Activated gamma-delta T cell (primary cell): ENCODE measurements at regions not wholly inside any gene's neighbourhood (a gene's known extent, or its start where the extent isn't known, plus 50 kb on each side); places are given as distances from the start of the nearest gene placed in this dataset.
A peak's percentile ranks its signal among the peaks of the same experiment; 100 is the strongest.

Experiments
- DNase-seq: peaks from one replicate; lab custom pipeline; 2025; lab: John Stamatoyannopoulos, UW

GRCh38 chr4:101418466-101418865 is 71.1 kb upstream of the PPP3CA start:
- DNase-seq: no peak

DNA sequence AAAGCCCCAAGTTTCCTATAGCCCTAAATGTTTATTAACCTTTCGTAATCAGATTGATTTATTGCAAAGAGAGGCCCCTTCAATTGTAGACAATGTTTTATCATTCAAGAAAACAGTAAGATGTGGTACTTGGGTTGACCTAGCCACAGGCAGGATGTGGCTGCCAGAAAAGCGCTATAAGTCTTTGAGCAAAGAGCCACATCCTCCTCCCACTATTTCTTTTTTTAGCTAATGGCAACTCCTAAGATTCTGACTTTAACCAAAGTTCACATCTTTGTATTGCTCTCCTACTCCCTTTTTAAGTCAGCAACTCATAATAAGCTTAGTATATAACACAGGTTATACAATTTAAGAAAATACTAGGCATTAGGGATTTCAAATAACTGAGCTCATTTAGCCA is 70.7 kb upstream of the PPP3CA start:
- no peak for DNase-seq

GRCh38 chr4:101417046-101417445 is 69.7 kb upstream of the PPP3CA start:
- DNase-seq: peak; percentile 1

GRCh38 chr4:101415962-101416361 is 68.6 kb upstream of the PPP3CA start:
- no peak for DNase-seq

DNA sequence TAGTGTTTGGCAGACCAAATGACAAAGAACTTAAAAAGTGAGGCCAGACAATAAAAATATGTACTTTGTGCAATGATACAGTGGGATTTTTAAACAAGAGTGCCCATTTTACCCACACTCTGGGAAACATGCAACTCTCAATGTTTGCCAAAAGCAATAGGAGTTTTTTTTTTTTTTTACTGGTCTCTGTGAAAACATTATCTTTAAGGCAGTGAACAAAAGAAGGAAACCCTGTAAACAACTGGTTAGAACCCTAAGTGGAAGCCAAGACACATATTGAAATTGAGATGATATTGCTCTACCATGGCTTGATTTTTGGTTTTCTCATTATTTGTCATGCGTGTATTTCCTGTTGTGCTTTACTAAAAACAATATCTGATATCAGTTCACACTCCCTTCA is 67.2 kb upstream of the PPP3CA start:
- no peak for DNase-seq

- DNase-seq: no peak
Measured at GRCh38 chr4:101411926-101412325, 64.6 kb upstream of the PPP3CA start.

- DNase-seq: peak; percentile 5
Measured at GRCh38 chr4:101411281-101411910, 64.1 kb upstream of the PPP3CA start.

DNA sequence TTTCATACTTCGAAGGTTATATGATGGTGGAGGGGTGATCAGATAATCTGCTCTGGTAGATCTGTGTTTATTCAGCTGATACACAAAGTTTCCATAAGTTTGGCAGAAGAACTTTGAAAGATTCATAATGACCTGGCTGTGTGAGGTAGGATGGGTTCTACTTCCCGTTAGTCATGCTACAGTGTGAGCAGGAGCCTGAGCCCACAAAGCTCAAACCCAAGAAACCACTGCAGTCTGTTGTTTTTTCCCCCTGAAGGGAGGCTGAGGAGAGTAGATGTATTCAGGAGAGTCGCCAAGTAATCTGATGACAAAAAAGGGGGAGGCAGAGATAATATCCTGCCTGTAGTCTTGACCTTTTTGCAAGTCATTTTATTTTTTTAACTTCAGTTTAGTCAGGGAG is 52.8 kb upstream of the PPP3CA start:
- DNase-seq: no peak

GRCh38 chr4:101398807-101399206 is 51.5 kb upstream of the PPP3CA start:
- no peak for DNase-seq
